ENCODE measurements at regions not wholly inside any gene's neighbourhood (a gene's known extent, or its start where the extent isn't known, plus 50 kb on each side); places are given as distances from the start of the nearest gene placed in this dataset.

DNA sequence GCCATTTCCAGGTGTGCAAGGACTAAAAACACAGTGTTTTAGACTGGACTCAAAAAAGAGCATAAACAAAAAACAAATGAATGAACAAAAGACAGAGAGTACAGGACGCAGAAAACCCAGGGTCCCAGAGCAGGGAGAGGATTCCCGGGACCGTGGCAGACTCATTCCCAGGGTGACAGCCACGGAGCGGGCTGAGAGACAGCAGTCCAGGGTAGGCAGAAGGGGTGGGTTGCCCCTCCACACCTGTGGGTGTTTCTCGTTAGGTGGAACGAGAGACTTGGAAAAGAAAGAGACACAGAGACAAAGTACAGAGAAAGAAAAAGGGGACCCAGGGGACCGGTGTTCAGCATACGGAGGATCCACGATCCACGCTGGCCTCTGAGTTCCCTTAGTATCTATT, 273.4 kb downstream of the EIPR1 start:
- TF ChIP-seq ARNTL (CRISPR knock-in tag; IDR thresholded peaks at IDR 0.05; ENCODE audit: borderline replicate concordance, low read depth): no peak
- no peak for TF ChIP-seq OSR1 (CRISPR knock-in tag; IDR thresholded peaks at IDR 0.05)
- TF ChIP-seq ISL1 (CRISPR knock-in tag; IDR thresholded peaks at IDR 0.05): no peak

Measured in SK-N-SH treated with all-trans-retinoic acid at 6 μM for 48 hours (cell line).